ENCODE measurements at regions not wholly inside any gene's neighbourhood (a gene's known extent, or its start where the extent isn't known, plus 50 kb on each side); places are given as distances from the start of the nearest gene placed in this dataset.

GRCh38 chr14:86626530-86626929, 1096.6 kb downstream of the FLRT2 start:
- H3K27me3 ChIP-seq, result no peaks in the 10 kb centered on the region
- H3K27ac ChIP-seq, result no peak overlapping the region
- no peak overlapping the region for H3K4me3 ChIP-seq
- no peaks in the 10 kb centered on the region for H3K9me3 ChIP-seq
- intact Hi-C loops (cut with DNase I; ENCODE audit: low total_unique reads), result no loop called here
- no peaks in the 10 kb centered on the region for H3K36me3 ChIP-seq
- H3K4me1 ChIP-seq, result no peaks in the 10 kb centered on the region
- no peak for DNase-seq
- TF ChIP-seq CTCF (IDR thresholded peaks at IDR 0.05), result no peak

- no peaks in the 10 kb centered on the region for H3K9me3 ChIP-seq
- H3K27ac ChIP-seq, result no peak overlapping the region
- intact Hi-C loops (cut with DNase I; ENCODE audit: low total_unique reads), result no loop called here
- no peak for TF ChIP-seq CTCF (IDR thresholded peaks at IDR 0.05)
- H3K36me3 ChIP-seq, result no peaks in the 10 kb centered on the region
- H3K27me3 ChIP-seq, result no peaks in the 10 kb centered on the region
- no peak for DNase-seq
- no peaks in the 10 kb centered on the region for H3K4me1 ChIP-seq
- no peak overlapping the region for H3K4me3 ChIP-seq
Measured at GRCh38 chr14:86625637-86626036, 1095.7 kb downstream of the FLRT2 start.

- Histone ChIP-seq H3K27me3 (no peaks in the 10 kb centered on the region), H3K27ac (no peak overlapping the region)
- DNase-seq, result no peak
Measured at GRCh38 chr14:86619726-86620125, 1089.8 kb downstream of the FLRT2 start.

GRCh38 chr14:86613786-86614185, 1083.8 kb downstream of the FLRT2 start:
- H3K4me1 ChIP-seq, result no peaks in the 10 kb centered on the region
- intact Hi-C loops (cut with DNase I; ENCODE audit: low total_unique reads), result no loop called here
- TF ChIP-seq CTCF (IDR thresholded peaks at IDR 0.05), result no peak
- no peak for DNase-seq
- no peak overlapping the region for H3K27ac ChIP-seq
- no peak overlapping the region for H3K4me3 ChIP-seq
- no peaks in the 10 kb centered on the region for H3K36me3 ChIP-seq
- no peaks in the 10 kb centered on the region for H3K9me3 ChIP-seq
- no peaks in the 10 kb centered on the region for H3K27me3 ChIP-seq

More at GRCh38 chr14:86619726-86620125, 1089.8 kb downstream of the FLRT2 start:
- intact Hi-C loops (cut with DNase I; ENCODE audit: low total_unique reads), result no loop called here
- Histone ChIP-seq H3K4me1 (no peaks in the 10 kb centered on the region), H3K9me3 (no peaks in the 10 kb centered on the region), H3K4me3 (no peak overlapping the region), H3K36me3 (no peaks in the 10 kb centered on the region)
- no peak for TF ChIP-seq CTCF (IDR thresholded peaks at IDR 0.05)

- Histone ChIP-seq H3K9me3 (no peaks in the 10 kb centered on the region), H3K27me3 (no peaks in the 10 kb centered on the region), H3K4me3 (no peak overlapping the region), H3K27ac (no peak overlapping the region), H3K4me1 (no peaks in the 10 kb centered on the region), H3K36me3 (no peaks in the 10 kb centered on the region)
- no peak for TF ChIP-seq CTCF (IDR thresholded peaks at IDR 0.05)
- no peak for DNase-seq
- intact Hi-C loops (cut with DNase I; ENCODE audit: low total_unique reads), result no loop called here
Measured at GRCh38 chr14:86613126-86613525, 1083.2 kb downstream of the FLRT2 start.

GRCh38 chr14:86604561-86604960, 1074.6 kb downstream of the FLRT2 start:
- Histone ChIP-seq H3K36me3 (no peaks in the 10 kb centered on the region), H3K4me3 (no peak overlapping the region), H3K27me3 (no peaks in the 10 kb centered on the region), H3K27ac (no peak overlapping the region), H3K4me1 (no peaks in the 10 kb centered on the region), H3K9me3 (no peaks in the 10 kb centered on the region)
- no peak for TF ChIP-seq CTCF (IDR thresholded peaks at IDR 0.05)
- DNase-seq, result no peak
- intact Hi-C loops (cut with DNase I; ENCODE audit: low total_unique reads), result no loop called here
